NCI-H2196 treated with DMSO at 0.1 percent for 48 hours (cell line): ENCODE measurements at regions not wholly inside any gene's neighbourhood (a gene's known extent, or its start where the extent isn't known, plus 50 kb on each side); places are given as distances from the start of the nearest gene placed in this dataset.

Experiments used
- DNase-seq: peaks from one replicate; lab custom pipeline; 2025; ENCODE audit not compliant: unreplicated experiment; lab: John Stamatoyannopoulos, UW

GRCh38 chr6:90970672-90971071 is 383.8 kb upstream of the MAP3K7 start:
- DNase-seq = no peak

GRCh38 chr6:90967471-90967870 is 380.6 kb upstream of the MAP3K7 start:
- DNase-seq = no peak

GRCh38 chr6:90960324-90960723 is 373.5 kb upstream of the MAP3K7 start:
- no peak for DNase-seq

GRCh38 chr6:90955246-90955645 is 368.4 kb upstream of the MAP3K7 start:
- DNase-seq = no peak

- DNase-seq = no peak
Measured at GRCh38 chr6:90953405-90954161, 366.7 kb upstream of the MAP3K7 start.

GRCh38 chr6:90952176-90952575 is 365.3 kb upstream of the MAP3K7 start:
- DNase-seq = no peak

GRCh38 chr6:90948540-90948939 is 361.7 kb upstream of the MAP3K7 start:
- DNase-seq = no peak

GRCh38 chr6:90947184-90948064 is 360.6 kb upstream of the MAP3K7 start:
- no peak for DNase-seq

GRCh38 chr6:90941885-90942284 is 355.0 kb upstream of the MAP3K7 start:
- no peak for DNase-seq

GRCh38 chr6:90940812-90941481 is 354.1 kb upstream of the MAP3K7 start:
- peak; percentile 48 for DNase-seq

GRCh38 chr6:90939906-90940305 is 353.0 kb upstream of the MAP3K7 start:
- DNase-seq = no peak

GRCh38 chr6:90938122-90938521 is 351.2 kb upstream of the MAP3K7 start:
- no peak for DNase-seq

- no peak for DNase-seq
Measured at GRCh38 chr6:90936286-90936685, 349.4 kb upstream of the MAP3K7 start.

- no peak for DNase-seq
Measured at GRCh38 chr6:90934966-90935365, 348.1 kb upstream of the MAP3K7 start.

GRCh38 chr6:90934081-90934480 is 347.2 kb upstream of the MAP3K7 start:
- DNase-seq = no peak

- no peak for DNase-seq
Measured at GRCh38 chr6:90932351-90932750, 345.5 kb upstream of the MAP3K7 start.

GRCh38 chr6:90928051-90928450 is 341.2 kb upstream of the MAP3K7 start:
- DNase-seq = no peak

GRCh38 chr6:90925726-90926125 is 338.9 kb upstream of the MAP3K7 start:
- DNase-seq = no peak

- no peak for DNase-seq
Measured at GRCh38 chr6:90922325-90922724, 335.5 kb upstream of the MAP3K7 start.

- DNase-seq = no peak
Measured at GRCh38 chr6:90918361-90918760, 331.5 kb upstream of the MAP3K7 start.

GRCh38 chr6:90917376-90917775 is 330.5 kb upstream of the MAP3K7 start:
- DNase-seq = no peak

- no peak for DNase-seq
Measured at GRCh38 chr6:90916968-90917367, 330.1 kb upstream of the MAP3K7 start.
